ENCODE measurements at regions not wholly inside any gene's neighbourhood (a gene's known extent, or its start where the extent isn't known, plus 50 kb on each side); places are given as distances from the start of the nearest gene placed in this dataset.

GRCh38 chr2:184534986-184535385 lies 63.3 kb upstream of the ZNF804A start:
- WGBS (ENCODE audit: insufficient coverage), result 100% methylated on average over 1 of the region's 3 CpGs
- Histone ChIP-seq H3K36me3 (ENCODE audit: control insufficient read depth in 4 of 4, insufficient read depth in 4 of 4, low read length in 3 of 4) (no peaks in the 10 kb centered on the region), H3K27me3 (replicated peaks in 2 of 5; ENCODE audit: control insufficient read depth in 4 of 5, insufficient read depth in 5 of 5, low read length in 4 of 5) (no peaks in the 10 kb centered on the region), H3K4me1 (ENCODE audit: control extremely low read depth in 1 of 4, control insufficient read depth in 4 of 4, insufficient read depth in 4 of 4, low read length in 3 of 4) (no peaks in the 10 kb centered on the region), H3K4me3 (ENCODE audit: control insufficient read depth in 1 of 7, extremely low read depth in 1 of 7, insufficient read depth in 4 of 7, low read depth in 2 of 7, low read length in 6 of 7) (no peak overlapping the region), H3K9me3 (ENCODE audit: control extremely low read depth in 1 of 5, control insufficient read depth in 4 of 5, insufficient read depth in 2 of 5, low read depth in 1 of 5, low read length in 4 of 5) (no peaks in the 10 kb centered on the region), H3K27ac (ENCODE audit: insufficient read depth in 1 of 2, low read depth in 1 of 2, low read length in 2 of 2, poor library complexity in 1 of 2, severe bottlenecking in 2 of 2) (no peak overlapping the region)
- ChIA-PET CTCF (no interaction called here), POLR2A (no interaction called here)
- DNase-seq, result no peak

- Histone ChIP-seq H3K4me3 (ENCODE audit: control insufficient read depth in 1 of 7, extremely low read depth in 1 of 7, insufficient read depth in 4 of 7, low read depth in 2 of 7, low read length in 6 of 7) (no peak overlapping the region), H3K4me1 (ENCODE audit: control extremely low read depth in 1 of 4, control insufficient read depth in 4 of 4, insufficient read depth in 4 of 4, low read length in 3 of 4) (no peaks in the 10 kb centered on the region), H3K27ac (ENCODE audit: insufficient read depth in 1 of 2, low read depth in 1 of 2, low read length in 2 of 2, poor library complexity in 1 of 2, severe bottlenecking in 2 of 2) (no peak overlapping the region), H3K27me3 (replicated peaks in 2 of 5; ENCODE audit: control insufficient read depth in 4 of 5, insufficient read depth in 5 of 5, low read length in 4 of 5) (no peaks in the 10 kb centered on the region), H3K9me3 (ENCODE audit: control extremely low read depth in 1 of 5, control insufficient read depth in 4 of 5, insufficient read depth in 2 of 5, low read depth in 1 of 5, low read length in 4 of 5) (peaks cover 0 to 1% (median 0%) of the 10 kb centered on the region in 5 experiments), H3K36me3 (ENCODE audit: control insufficient read depth in 4 of 4, insufficient read depth in 4 of 4, low read length in 3 of 4) (no peaks in the 10 kb centered on the region)
- no peak for DNase-seq
- CTCF ChIA-PET, result no interaction called here
- POLR2A ChIA-PET, result no interaction called here
Measured at GRCh38 chr2:184540246-184540789, 58.0 kb upstream of the ZNF804A start.

GRCh38 chr2:184541591-184541990 lies 56.7 kb upstream of the ZNF804A start:
- no peak for DNase-seq
- peaks cover 0 to 1% (median 0%) of the 10 kb centered on the region in 5 experiments for H3K9me3 ChIP-seq (ENCODE audit: control extremely low read depth in 1 of 5, control insufficient read depth in 4 of 5, insufficient read depth in 2 of 5, low read depth in 1 of 5, low read length in 4 of 5)
- POLR2A ChIA-PET, result no interaction called here
- H3K27ac ChIP-seq (ENCODE audit: insufficient read depth in 1 of 2, low read depth in 1 of 2, low read length in 2 of 2, poor library complexity in 1 of 2, severe bottlenecking in 2 of 2), result no peak overlapping the region
- H3K36me3 ChIP-seq (ENCODE audit: control insufficient read depth in 4 of 4, insufficient read depth in 4 of 4, low read length in 3 of 4), result no peaks in the 10 kb centered on the region
- no peaks in the 10 kb centered on the region for H3K27me3 ChIP-seq (replicated peaks in 2 of 5; ENCODE audit: control insufficient read depth in 4 of 5, insufficient read depth in 5 of 5, low read length in 4 of 5)
- no CpG with 5 or more reads among the region's 2 CpGs for WGBS (ENCODE audit: insufficient coverage)
- H3K4me3 ChIP-seq (ENCODE audit: control insufficient read depth in 1 of 7, extremely low read depth in 1 of 7, insufficient read depth in 4 of 7, low read depth in 2 of 7, low read length in 6 of 7), result no peak overlapping the region
- CTCF ChIA-PET, result no interaction called here
- no peaks in the 10 kb centered on the region for H3K4me1 ChIP-seq (ENCODE audit: control extremely low read depth in 1 of 4, control insufficient read depth in 4 of 4, insufficient read depth in 4 of 4, low read length in 3 of 4)

- CTCF ChIA-PET, result no interaction called here
- no peak overlapping the region for H3K27ac ChIP-seq (ENCODE audit: insufficient read depth in 1 of 2, low read depth in 1 of 2, low read length in 2 of 2, poor library complexity in 1 of 2, severe bottlenecking in 2 of 2)
- WGBS (ENCODE audit: insufficient coverage), result 100% methylated on average over 1 of the region's 1 CpG
- DNase-seq, result no peak
- H3K36me3 ChIP-seq (ENCODE audit: control insufficient read depth in 4 of 4, insufficient read depth in 4 of 4, low read length in 3 of 4), result no peaks in the 10 kb centered on the region
- H3K9me3 ChIP-seq (ENCODE audit: control extremely low read depth in 1 of 5, control insufficient read depth in 4 of 5, insufficient read depth in 2 of 5, low read depth in 1 of 5, low read length in 4 of 5), result peaks cover 0 to 4% (median 0%) of the 10 kb centered on the region in 5 experiments
- no peaks in the 10 kb centered on the region for H3K27me3 ChIP-seq (replicated peaks in 2 of 5; ENCODE audit: control insufficient read depth in 4 of 5, insufficient read depth in 5 of 5, low read length in 4 of 5)
- POLR2A ChIA-PET, result no interaction called here
- no peak overlapping the region for H3K4me3 ChIP-seq (ENCODE audit: control insufficient read depth in 1 of 7, extremely low read depth in 1 of 7, insufficient read depth in 4 of 7, low read depth in 2 of 7, low read length in 6 of 7)
- H3K4me1 ChIP-seq (ENCODE audit: control extremely low read depth in 1 of 4, control insufficient read depth in 4 of 4, insufficient read depth in 4 of 4, low read length in 3 of 4), result no peaks in the 10 kb centered on the region
Measured at GRCh38 chr2:184543832-184544231, 54.5 kb upstream of the ZNF804A start.

Data from common myeloid progenitor, CD34-positive (primary cell).